BJ (cell line): ENCODE measurements at regions not wholly inside any gene's neighbourhood (a gene's known extent, or its start where the extent isn't known, plus 50 kb on each side); places are given as distances from the start of the nearest gene placed in this dataset.
A peak's percentile ranks its signal among the peaks of the same experiment; 100 is the strongest.

Experiments
- CTCF ChIA-PET: fragments of 350-600 bp; formaldehyde crosslinking; extraction: SDS; loops from one replicate; lab custom pipeline; 2021; ENCODE audit warnings: antibody characterized with exemption, inconsistent platforms; lab: Yijun Ruan, JAX
- POLR2A ChIA-PET: fragments of 300-600 bp; sonication (Branson Sonifier 250); formaldehyde crosslinking; extraction: SDS; loops from one replicate; lab custom pipeline; 2021; ENCODE audit warnings: antibody characterized with exemption; lab: Charles Lee
- DNase-seq: peaks from one replicate; pipeline ENCODE4 v3.0.0-alpha.2; 2011; ENCODE audit warnings: low read depth
- H3K27me3 ChIP-seq: 2 replicates; pipeline ENCODE4 v1.6.0; 2011; ENCODE audit warnings: low read length; ENCODE audit not compliant: control insufficient read depth, insufficient read depth
- H3K36me3 ChIP-seq: 2 replicates; pipeline ENCODE4 v1.5.1; 2011; ENCODE audit warnings: low read length; ENCODE audit not compliant: control insufficient read depth, insufficient read depth
- H3K4me3 ChIP-seq: 2 replicates; pipeline ENCODE4 v1.5.1; 2011; ENCODE audit warnings: low read depth, mild to moderate bottlenecking, control low read depth, low read length
- CTCF ChIP-seq: IDR thresholded peaks from 2 replicates; pipeline ENCODE4 v1.5.1; 2011; ENCODE audit warnings: low read depth, mild to moderate bottlenecking, control low read depth, inconsistent platforms, low read length, moderate library complexity; ENCODE audit not compliant: insufficient read depth

- ChIA-PET POLR2A (no interaction called here), CTCF (interaction anchor here (2.8 kb wide), 1 partner anchor 8 kb away, joined by 15 read pairs; no protein-coding TSS in a partner anchor)
- no peaks in the 10 kb centered on the region for H3K36me3 ChIP-seq
- no peak overlapping the region for H3K4me3 ChIP-seq
- peak; percentile 2; the same call in 1 of the 2 replicates for TF ChIP-seq CTCF
- H3K27me3 ChIP-seq: no peaks in the 10 kb centered on the region
- no peak for DNase-seq
These were observed 403.1 kb upstream of the WWC1 start for GRCh38 chr5:167888393-167888792.

GRCh38 chr5:167889276-167889675, 402.2 kb upstream of the WWC1 start:
- Histone ChIP-seq H3K27me3 (no peaks in the 10 kb centered on the region), H3K36me3 (no peaks in the 10 kb centered on the region), H3K4me3 (no peak overlapping the region)
- ChIA-PET CTCF (no interaction called here), POLR2A (no interaction called here)
- no peak for TF ChIP-seq CTCF
- DNase-seq: no peak

- ChIA-PET CTCF (no interaction called here), POLR2A (no interaction called here)
- no peak for DNase-seq
- no peaks in the 10 kb centered on the region for H3K36me3 ChIP-seq
- no peaks in the 10 kb centered on the region for H3K27me3 ChIP-seq
- no peak for TF ChIP-seq CTCF
- no peak overlapping the region for H3K4me3 ChIP-seq
These were observed 398.9 kb upstream of the WWC1 start for GRCh38 chr5:167892352-167893115.

GRCh38 chr5:167893271-167893670, 398.2 kb upstream of the WWC1 start:
- DNase-seq: no peak
- Histone ChIP-seq H3K27me3 (no peaks in the 10 kb centered on the region), H3K4me3 (no peak overlapping the region), H3K36me3 (no peaks in the 10 kb centered on the region)
- CTCF ChIA-PET: no interaction called here
- POLR2A ChIA-PET: no interaction called here
- no peak for TF ChIP-seq CTCF

GRCh38 chr5:167894631-167895472, 396.6 kb upstream of the WWC1 start:
- POLR2A ChIA-PET: interaction anchor here (0.6 kb wide), 1 partner anchor 112 kb away, joined by 3 read pairs; no protein-coding TSS in a partner anchor
- TF ChIP-seq CTCF: no peak

More at GRCh38 chr5:167894631-167895472, 396.6 kb upstream of the WWC1 start:
- DNase-seq: no peak
- Histone ChIP-seq H3K36me3 (no peaks in the 10 kb centered on the region), H3K4me3 (no peak overlapping the region), H3K27me3 (no peaks in the 10 kb centered on the region)
- CTCF ChIA-PET: interaction anchor here (1.3 to 3.3 kb wide), 2 partner anchors 8 to 100 kb away, joined by 3 to 15 read pairs; no protein-coding TSS in a partner anchor
